ENCODE measurements at regions not wholly inside any gene's neighbourhood (a gene's known extent, or its start where the extent isn't known, plus 50 kb on each side); places are given as distances from the start of the nearest gene placed in this dataset.

- TF ChIP-seq CTCF (IDR thresholded peaks at IDR 0.05) (no peak), EZH2 (IDR thresholded peaks at IDR 0.05) (no peak), EZH2phosphoT487 (IDR thresholded peaks at IDR 0.05) (no peak)
Measured at GRCh38 chr11:134916421-134917213, 504.6 kb upstream of the B3GAT1 start.
